ENCODE measurements at regions not wholly inside any gene's neighbourhood (a gene's known extent, or its start where the extent isn't known, plus 50 kb on each side); places are given as distances from the start of the nearest gene placed in this dataset.

GRCh38 chr2:122596598-122596997, 841.1 kb downstream of the TSN start (continued):
- TF ChIP-seq MGA (IDR thresholded peaks at IDR 0.05) (no peak), YBX1 (IDR thresholded peaks at IDR 0.05) (no peak), EP300 (IDR thresholded peaks at IDR 0.05; ENCODE audit: low read length) (no peak), EWSR1 (IDR thresholded peaks at IDR 0.05; ENCODE audit: borderline replicate concordance, low read depth, partially characterized antibody) (no peak), SMAD3 (CRISPR knock-in tag; conservative IDR thresholded peaks at IDR 0.05) (no peak), FOXP1 (CRISPR knock-in tag; IDR thresholded peaks at IDR 0.05) (no peak), TAL1 (IDR thresholded peaks at IDR 0.05) (no peak), ELF2 (CRISPR knock-in tag; IDR thresholded peaks at IDR 0.05) (no peak)
